ENCODE measurements at regions not wholly inside any gene's neighbourhood (a gene's known extent, or its start where the extent isn't known, plus 50 kb on each side); places are given as distances from the start of the nearest gene placed in this dataset.

- TF ChIP-seq CTCF (IDR thresholded peaks at IDR 0.05) (no peak), POLR2A (IDR thresholded peaks at IDR 0.05) (no peak), EP300 (IDR thresholded peaks at IDR 0.05) (peak in 1 of 4 donors; percentile 64)
These were observed 59.7 kb upstream of the TNFRSF19 start for GRCh38 chr13:23510544-23510916.

All from upper lobe of left lung (tissue), 4 donors.